RPMI8226 (cell line): ENCODE measurements at regions not wholly inside any gene's neighbourhood (a gene's known extent, or its start where the extent isn't known, plus 50 kb on each side); places are given as distances from the start of the nearest gene placed in this dataset.
"Not testable (repeated sequence)": the region's sequence is repeated elsewhere in the genome, so short reads cannot be mapped to it uniquely, and the experiment has no call there.

ENCODE experiments used
- DNase-seq: peaks from one replicate; pipeline ENCODE4 v3.0.0-alpha.2; 2015

- no peak for DNase-seq
Measured at GRCh38 chr9:117775591-117775990, 71.4 kb downstream of the TLR4 start.

DNA sequence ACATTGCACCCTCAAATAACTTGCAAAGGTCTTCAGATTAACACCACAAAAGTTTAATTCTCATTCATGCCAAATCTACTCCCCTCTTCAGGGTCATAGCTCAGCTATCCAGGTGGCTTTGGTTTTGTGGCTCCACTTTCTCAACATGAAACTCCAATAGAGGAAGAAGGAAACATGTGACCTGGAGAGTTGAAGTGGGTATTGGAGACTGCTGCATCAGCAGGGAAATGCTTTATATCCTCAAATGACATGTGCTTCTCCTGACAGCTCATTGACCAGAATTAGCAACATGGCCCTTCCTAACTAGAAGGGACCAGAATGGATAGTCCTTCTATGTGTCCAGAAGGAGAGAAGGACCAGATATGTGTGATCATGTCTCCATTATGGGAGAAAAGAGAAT is 73.6 kb downstream of the TLR4 start:
- DNase-seq: peak; percentile 74

DNA sequence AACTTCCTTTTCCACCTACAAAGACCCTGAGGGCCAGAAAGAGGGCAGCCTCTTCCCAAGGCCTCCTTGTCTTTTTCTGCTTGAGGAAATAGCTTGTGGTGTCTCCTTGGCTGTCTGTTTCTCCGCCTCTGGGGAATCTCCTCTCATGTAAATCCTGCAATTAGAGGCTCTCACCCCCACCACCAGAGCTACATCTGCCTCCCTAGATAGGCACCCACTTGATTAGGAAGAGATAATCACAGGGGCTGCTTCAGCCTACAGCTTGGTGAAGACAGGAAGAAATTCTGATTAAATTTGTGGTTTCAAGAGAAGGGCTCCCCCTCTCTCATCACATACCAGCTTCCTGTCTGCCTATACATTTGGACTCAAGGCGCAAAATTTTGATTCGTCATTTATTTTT is 75.6 kb downstream of the TLR4 start:
- no peak for DNase-seq

DNA sequence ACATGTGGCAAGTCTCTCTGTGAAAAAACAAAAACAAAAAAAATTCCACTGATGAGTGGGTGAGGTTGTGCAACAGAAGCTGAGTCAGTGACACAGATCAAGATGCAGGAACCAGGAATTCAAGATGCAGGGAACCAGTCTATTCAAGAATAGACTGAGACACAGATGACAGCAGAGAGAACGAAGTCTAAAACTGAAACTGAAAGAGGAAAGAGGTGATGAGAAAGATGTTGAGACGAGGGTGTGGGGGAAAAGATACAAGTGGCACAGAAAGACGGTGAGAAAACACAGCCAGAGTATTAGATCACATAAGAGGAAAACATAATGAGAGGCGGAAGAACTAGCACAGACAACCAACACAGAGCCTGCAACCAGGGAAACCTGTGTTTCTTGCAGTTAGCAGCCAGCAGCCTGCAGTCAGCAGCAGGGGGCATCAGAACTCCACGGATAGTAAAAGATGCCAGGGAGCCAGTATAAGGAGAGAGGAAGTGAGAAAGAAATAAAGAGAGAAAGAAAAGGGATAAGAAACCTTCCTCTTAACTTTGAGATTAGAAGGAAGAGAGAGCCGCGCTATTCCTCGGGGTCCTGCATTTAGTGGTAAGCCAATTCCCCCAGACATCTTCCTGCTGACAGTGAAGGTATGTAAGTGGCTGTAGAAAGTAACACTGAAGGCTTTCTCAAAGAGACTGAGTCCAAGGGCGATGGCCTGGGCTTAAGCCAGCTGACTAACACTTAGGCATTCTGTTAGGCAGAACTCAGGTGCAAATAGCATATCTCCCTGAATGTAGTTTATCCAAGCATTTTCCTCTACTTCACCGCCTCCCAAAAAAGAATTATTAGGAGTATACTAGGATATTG is 79.0 kb downstream of the TLR4 start:
- peak; percentile 70 for DNase-seq

DNA sequence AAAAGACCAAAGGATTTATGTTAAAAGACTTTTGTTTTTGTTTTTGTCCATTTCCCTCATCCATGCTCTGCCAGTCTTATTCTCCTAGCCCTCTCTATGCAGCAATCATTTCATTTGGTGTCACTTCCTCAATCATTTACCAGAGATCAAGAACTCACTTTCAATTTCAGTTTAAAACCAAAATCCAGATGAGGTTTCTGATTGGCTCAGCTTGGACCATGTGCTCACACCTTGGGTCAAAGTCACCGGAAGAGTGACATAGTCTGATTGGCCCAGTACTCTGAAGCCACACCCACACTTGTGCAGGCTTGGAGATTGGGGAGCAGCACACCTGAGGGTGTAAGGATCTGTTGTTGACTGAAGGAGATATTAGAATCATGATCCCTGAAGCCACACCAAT is 79.6 kb downstream of the TLR4 start:
- DNase-seq: peak; percentile 62

DNA sequence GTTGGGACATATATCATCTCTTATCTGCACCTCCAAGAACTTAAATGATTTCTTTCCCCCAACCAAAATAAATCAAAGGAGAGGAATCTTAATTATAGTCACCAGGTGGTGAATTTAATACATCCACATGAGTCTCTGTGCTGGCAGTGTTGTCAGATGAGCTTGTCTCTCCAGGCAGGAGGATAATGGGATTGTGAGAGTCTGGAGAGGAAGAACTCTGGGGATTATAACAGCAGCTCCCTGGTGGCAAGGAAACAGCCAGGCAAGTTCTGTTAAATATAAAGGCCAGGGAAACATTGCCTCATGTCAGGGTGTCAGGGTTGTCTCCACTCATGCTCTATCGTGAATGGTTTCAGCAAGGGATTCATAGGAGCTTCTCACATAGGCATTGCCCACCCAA is 80.8 kb downstream of the TLR4 start:
- DNase-seq: no peak

DNA sequence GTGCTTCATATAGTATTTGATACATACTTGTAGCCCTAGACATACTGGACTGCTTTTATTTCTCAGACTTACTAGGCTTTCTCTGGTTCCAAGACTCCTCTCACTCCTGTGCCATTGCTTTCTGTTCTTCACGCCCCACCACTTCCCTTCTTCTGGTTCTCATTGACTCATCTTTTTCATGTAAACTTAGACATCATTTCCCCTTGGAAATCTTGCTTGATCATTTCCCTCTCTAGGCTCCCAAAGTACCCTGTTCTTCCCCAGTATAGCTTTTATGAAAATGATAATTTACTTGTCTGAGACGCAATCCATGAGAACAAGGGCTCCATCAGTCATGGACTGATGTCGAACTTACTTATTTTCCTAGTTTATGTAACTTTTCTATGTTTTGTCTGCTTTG is 83.5 kb downstream of the TLR4 start:
- no peak for DNase-seq

- no peak for DNase-seq
Measured at GRCh38 chr9:117795271-117795670, 91.1 kb downstream of the TLR4 start.

GRCh38 chr9:117796681-117797080 is 92.5 kb downstream of the TLR4 start:
- DNase-seq: no peak

DNA sequence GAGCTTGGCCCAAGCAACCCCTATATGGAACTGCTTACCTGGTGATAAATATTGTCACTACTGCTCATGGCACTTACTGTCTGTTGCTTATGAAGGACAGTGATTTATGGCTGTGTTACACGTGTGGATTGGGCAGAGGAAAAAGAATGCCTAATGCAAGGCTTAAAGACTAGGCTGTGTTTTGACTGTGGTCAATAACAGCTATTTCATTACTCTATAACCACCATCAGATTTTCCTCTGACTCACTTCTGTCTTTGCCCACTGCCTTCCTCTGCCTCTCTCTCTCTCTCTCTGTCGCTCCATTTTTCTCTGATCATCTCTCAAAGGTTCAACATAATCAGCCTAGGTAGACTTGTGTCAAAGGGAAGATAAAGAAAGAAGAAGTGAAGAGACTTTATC is 96.2 kb downstream of the TLR4 start:
- DNase-seq: no peak

DNA sequence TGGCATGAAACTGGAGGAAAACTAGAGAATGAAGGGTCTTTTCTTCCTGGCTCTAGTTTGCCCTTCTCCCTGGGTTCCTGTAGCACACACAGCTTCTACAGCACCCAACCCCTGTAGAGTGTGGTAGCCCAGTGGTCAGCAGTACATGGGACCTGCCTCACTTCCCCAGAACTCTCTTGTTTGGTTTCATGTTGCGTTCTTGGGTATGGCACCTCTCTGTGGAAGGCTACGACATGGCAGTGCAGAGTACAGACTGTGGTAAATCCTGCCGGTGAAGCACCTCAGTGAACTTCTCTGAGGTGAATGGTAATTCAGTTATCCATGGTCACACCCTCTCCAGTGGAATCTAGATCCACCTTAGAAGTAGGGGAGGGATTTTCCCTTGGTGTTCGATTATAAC is 105.5 kb downstream of the TLR4 start:
- DNase-seq: no peak

- no peak for DNase-seq
Measured at GRCh38 chr9:117815315-117815714, 111.1 kb downstream of the TLR4 start.

GRCh38 chr9:117815948-117816347 is 111.7 kb downstream of the TLR4 start:
- DNase-seq: no peak

DNA sequence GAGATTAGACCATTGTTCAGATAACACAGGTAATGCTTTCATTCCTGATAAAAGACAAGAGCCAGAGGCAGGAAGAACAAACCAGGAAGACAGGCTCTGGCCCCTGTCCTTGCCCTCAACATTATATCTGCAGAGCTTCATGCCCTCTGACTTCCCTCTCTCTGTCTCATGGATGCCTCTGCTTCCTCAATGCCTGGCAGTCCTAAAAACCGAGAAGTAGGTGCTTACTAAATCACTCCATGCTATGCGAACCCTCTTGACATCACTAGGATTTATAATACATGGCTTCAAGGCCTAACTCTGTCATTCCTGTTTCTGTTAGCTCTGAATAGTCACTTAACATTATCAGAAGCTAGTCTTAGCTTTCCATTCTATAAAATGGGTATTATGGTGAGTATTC is 117.8 kb downstream of the TLR4 start:
- no peak for DNase-seq

GRCh38 chr9:117823576-117823975 is 119.4 kb downstream of the TLR4 start:
- no peak for DNase-seq

- peak; percentile 54 for DNase-seq
Measured at GRCh38 chr9:117825609-117826347, 121.6 kb downstream of the TLR4 start.

GRCh38 chr9:117826837-117827236 is 122.6 kb downstream of the TLR4 start:
- no peak for DNase-seq

GRCh38 chr9:117827456-117827855 is 123.3 kb downstream of the TLR4 start:
- no peak for DNase-seq

GRCh38 chr9:117828466-117828865 is 124.3 kb downstream of the TLR4 start:
- DNase-seq: no peak

DNA sequence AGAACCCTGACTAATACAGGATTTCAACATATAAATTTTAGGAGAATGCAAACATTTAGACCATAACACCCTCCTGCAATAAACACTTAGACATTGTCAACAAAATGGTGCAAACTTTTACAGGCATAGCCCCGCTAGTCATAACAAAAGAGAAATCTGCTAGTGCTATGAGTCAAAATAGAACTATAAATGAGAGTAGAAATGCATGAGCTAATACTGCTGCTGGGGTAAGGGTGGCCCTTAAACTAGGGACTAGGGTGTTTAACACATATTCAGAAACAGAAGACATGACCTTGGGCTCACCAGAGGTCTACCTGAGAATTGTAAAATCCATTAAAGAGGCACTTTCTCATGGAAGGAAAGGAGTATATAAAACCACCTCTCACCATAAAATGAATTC is 131.6 kb downstream of the TLR4 start:
- DNase-seq: no peak

- no peak for DNase-seq
Measured at GRCh38 chr9:117839862-117840261, 135.7 kb downstream of the TLR4 start.

- not testable (repeated sequence) for DNase-seq
Measured at GRCh38 chr9:117851836-117852461, 147.7 kb downstream of the TLR4 start.

- no peak for DNase-seq
Measured at GRCh38 chr9:117858561-117858960, 154.4 kb downstream of the TLR4 start.

DNA sequence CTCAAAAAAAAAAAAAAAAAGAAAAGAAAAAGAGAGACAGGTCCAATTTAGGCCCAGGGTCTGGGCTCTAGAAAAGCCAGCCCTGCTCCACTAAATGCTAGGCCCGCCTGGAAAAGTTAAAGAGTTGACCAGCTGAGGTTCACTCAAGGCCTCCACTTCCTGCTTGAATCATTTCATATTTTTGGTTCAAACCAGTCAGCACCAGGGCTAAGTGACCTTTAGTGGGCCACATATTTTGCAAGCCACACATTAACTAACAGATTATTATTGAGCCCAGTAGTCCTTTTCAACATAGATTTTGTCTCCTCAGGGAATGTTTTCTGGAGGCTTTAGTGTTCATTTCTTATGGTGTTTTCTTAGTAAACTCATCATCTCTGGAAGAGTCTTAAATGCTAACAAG is 156.6 kb downstream of the TLR4 start:
- DNase-seq: no peak
